HG02884 (cell line): ENCODE measurements at regions not wholly inside any gene's neighbourhood (a gene's known extent, or its start where the extent isn't known, plus 50 kb on each side); places are given as distances from the start of the nearest gene placed in this dataset.
A peak's percentile ranks its signal among the peaks of the same experiment; 100 is the strongest.
"Not testable (repeated sequence)": the region's sequence is repeated elsewhere in the genome, so short reads cannot be mapped to it uniquely, and the experiment has no call there.

Experiments used
- ATAC-seq: cut with Tn5 transposase; IDR thresholded peaks from one replicate; pipeline ENCODE4 v1.9.1; 2021; ENCODE audit warnings: mild to moderate bottlenecking, moderate library complexity; ENCODE audit not compliant: unreplicated experiment

DNA sequence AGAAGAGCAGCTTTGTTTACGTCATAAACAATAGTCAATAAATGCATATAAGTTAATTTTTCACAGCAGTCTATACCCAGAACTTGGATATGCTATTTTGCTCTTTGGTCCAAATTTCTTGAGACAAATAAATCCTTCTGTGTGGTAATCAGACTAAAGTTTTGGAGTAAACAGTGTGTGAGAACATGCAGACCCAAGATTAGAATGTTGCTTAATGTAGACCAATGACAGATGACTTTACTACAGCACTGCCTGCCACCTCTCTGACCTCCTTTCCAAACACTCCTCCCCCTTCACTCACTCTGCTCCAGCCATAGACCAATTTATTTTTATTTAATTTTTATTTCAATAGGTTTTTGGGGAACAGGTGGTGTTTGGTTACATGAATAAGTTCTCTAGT, 115.3 kb upstream of the TANK start:
- no peak for ATAC-seq

DNA sequence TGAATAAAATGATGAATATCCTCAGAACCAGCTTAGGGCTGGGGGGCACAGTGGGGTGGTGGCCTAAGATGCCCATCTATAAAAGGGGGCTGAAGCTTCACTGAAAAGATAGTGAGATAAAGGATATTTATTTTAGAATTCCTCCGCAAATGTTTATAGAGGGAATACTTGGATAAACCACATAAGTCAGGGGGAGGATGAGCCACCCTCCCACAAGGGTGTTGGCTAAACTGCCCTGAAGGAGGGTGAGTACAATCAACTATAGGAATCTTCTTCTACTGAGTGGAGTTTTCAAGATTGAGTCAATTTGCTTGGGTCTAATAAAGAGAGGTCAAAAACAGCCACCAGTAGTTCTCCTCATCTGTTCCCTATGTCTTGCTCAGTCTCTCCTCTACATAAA, 114.5 kb upstream of the TANK start:
- ATAC-seq = no peak

DNA sequence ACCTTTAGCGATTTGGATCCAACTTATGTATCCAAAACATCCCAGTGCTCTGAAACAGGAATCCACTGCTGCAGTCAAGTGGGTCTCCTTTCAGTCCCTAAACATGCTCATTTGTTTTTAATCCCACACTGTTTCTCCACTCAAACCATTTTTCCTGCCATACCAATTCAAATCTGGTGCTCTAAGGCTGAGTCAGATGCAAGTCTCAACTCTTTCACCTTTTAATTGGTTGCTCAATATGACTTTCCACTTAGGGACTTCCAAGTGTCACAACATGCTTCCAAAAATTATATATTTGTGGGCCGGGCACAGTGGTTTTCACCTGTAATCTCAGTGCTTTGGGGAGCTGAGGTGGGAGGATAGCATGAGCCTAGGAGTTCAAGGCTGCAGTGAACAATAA, 113.4 kb upstream of the TANK start:
- ATAC-seq = no peak

DNA sequence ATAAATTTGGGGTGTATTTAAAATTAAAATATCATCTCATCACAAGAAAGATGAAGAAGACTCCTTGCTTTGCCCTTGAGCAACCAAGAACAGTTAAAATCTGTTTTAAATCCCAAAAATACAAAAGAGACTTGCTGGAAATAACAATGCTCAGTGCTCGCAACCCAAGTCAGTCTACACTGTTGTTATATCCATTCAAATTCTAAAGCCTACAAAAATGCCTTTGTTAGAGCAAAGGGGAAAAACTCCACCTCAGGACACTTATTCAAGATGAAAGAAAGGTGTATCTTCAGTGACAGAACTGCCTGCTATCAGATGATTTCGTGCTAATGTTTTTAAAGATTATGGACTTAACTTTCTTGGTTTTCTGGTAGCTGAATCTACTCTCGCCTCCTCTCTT, 111.9 kb upstream of the TANK start:
- ATAC-seq = no peak

DNA sequence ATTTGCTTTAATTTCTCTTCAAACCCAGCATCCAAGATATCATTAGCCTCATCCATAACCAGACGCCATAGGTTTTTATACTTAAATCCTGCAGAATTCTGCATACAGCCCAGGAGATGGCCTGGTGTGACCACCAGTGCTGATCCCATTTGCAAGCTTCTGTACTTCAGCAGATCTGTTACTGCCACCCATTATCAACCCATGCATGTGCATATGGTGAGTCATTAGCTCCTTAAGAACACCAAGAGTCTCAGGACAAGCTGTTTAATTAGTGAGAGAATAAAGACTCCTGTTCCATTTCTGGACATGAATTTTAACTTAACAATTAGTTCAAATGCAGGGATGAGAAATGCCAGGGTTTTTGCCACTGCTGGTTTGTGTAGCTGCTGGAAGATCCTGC, 110.7 kb upstream of the TANK start:
- ATAC-seq = no peak

DNA sequence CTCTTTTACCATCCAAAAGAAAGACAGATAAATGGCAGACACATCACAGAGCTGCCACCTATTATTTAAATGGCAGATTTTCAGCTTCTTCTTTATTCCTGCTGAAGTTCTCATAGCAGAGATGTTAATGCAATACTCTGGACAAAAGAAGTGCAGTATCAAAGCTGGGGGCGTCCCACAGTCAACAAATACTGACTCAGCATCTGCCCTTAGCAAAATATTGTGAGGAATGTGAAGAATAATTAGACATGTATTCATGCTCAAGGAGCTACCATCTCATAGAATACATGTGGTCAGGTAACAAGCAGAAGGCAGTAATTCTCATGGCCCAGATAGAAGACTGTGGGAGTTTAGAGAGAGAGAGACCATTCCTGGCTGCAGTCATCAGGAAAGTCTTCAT, 108.0 kb upstream of the TANK start:
- no peak for ATAC-seq

DNA sequence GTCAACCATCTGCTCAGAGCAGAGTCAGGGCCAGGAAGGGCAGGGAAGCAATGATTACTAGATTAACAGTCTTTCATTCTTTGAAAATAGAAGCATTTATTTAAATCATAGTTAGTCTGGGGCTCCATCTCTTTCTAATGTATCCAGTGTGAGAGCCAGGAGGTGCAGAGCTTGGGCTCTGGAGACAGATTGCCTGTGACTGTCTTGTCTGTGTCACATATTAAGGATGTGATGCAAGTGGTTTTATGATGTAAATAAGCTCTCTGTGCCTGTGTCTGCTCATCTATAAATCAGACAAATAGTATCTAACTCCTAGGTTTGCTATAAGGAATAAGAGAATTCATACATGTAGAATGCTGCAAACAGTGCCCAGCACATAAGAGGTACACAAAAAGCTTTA, 104.9 kb upstream of the TANK start:
- ATAC-seq = no peak

DNA sequence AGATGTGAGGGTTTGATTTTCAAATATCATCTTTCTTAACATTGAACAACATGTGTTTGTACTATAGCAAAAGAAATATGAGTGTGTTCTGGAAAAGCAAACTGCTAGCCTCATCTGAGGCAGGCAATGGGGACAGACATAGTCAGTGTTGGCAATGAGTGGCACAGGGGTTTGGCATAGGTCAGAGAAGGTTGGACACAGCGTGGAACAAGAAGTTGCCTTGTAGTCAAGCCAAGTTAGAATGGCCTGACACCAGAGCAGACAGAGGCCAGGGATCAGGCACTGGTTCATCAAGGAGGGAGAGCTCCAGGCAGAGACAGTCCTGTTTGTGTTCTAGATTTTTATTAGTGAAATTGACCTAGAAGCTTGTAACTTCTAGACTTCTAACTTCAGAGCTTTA, 100.8 kb upstream of the TANK start:
- ATAC-seq = no peak

DNA sequence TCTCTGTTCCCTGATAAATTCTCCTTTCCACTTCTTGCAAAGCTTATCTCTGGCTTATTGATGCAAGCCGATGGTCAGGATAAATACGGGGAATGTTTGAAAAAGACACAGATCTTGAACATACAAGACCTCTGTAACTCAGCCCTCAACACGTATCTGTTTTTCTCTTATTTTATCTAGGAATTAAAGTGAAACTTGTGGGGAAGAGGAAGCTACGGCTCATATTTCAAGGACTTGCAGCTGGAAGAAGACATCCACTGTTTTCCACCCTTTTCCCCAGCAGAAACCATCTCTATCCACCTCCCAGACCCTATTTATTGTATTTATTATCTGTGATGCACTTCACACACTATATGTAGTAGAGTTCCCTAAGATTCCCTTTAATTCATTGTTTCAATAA, 98.4 kb upstream of the TANK start:
- no peak for ATAC-seq

DNA sequence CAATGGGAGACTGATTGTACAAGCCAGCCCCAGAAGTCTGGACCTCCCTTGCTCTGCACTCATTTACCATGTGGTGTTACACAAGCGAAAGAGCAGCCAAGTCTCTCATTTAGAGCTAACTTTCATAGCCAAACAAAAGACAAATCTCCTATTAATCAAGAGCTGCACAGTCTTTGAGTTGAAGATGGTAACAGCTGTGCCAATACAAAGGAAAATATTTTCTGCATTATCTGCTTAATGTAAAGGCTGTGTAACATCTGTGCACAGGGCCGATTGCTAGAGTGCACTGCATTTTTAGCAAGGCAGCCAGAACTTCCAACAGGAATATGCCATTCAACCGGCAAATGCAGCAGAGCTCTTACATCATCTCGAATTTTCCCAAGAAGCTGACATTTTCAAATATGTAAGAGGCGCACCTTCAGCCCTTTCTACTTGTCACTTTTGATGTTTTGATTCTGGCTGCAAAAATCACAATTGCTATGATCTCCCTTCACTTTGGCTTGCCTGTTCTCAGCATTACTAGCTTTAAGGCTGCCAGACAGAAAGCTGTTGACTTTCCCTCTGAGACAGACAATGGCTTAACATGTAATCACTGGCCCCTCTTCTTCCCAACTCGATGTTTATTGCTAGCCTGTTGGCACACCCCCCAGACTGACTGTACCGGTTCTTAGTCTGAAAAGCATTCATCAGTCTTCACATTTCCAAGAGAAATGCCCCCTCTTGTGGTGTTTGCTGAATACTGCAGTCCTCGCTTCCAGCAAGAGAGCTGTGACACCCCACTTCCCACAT, 96.9 kb upstream of the TANK start:
- peak; percentile 92 for ATAC-seq

DNA sequence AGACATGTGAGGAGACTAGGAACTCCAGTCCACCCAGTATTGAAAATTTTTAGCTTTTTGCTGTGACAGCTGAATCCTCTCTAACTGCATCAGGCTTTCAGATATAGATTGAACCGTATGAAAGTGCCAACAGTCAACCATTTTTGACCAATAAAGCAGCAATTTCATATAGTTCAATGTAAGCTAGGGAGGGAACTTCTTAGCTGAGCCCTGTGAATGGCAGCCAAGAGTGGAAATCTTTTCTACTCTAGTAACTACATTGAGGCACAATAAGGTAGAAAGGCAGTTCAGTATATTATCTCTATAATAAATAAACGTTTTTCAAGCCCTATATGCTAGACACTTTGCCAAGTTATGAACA, 96.3 kb upstream of the TANK start:
- peak; percentile 34 for ATAC-seq

DNA sequence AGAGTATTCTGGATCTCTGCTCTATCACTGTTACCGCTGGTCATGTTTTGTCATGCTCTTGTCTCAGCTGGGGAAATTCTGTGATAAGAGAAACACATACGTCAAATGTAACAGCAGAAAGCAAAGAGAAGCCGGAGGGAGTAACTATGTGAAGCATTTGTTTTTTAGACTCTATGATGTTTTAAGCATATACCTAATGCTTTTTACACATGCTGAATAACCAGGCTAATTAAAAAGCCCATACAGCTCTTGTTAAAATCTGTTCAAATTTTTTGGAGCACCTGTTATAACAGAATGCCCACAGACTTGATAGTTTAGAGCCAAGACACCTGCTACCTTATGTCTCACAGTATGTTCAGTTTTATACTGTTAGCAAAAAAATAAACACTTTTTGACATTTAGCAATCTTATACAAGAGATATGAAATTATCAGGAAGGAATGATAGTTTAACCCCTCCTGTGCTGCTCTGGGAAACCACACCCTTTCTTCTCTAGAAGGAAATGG, 92.3 kb upstream of the TANK start:
- no peak for ATAC-seq

DNA sequence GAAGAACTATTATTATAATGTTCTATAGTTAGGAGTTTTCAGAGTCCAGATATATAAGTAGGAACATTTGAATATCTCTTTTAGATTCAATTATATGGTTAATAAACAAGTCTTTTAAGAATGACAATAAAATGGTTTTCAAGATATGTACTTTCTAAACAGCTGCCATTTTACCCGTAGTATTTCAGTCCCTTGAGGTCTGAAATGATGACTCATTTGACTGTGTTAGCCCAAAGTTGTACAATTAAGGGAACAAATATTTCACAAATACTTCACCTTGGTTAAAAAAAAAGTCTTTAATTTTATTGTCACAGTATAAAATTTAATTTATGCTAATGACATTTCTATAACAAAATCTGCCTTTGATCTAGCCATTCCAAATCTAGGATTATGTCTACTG, 91.6 kb upstream of the TANK start:
- no peak for ATAC-seq

DNA sequence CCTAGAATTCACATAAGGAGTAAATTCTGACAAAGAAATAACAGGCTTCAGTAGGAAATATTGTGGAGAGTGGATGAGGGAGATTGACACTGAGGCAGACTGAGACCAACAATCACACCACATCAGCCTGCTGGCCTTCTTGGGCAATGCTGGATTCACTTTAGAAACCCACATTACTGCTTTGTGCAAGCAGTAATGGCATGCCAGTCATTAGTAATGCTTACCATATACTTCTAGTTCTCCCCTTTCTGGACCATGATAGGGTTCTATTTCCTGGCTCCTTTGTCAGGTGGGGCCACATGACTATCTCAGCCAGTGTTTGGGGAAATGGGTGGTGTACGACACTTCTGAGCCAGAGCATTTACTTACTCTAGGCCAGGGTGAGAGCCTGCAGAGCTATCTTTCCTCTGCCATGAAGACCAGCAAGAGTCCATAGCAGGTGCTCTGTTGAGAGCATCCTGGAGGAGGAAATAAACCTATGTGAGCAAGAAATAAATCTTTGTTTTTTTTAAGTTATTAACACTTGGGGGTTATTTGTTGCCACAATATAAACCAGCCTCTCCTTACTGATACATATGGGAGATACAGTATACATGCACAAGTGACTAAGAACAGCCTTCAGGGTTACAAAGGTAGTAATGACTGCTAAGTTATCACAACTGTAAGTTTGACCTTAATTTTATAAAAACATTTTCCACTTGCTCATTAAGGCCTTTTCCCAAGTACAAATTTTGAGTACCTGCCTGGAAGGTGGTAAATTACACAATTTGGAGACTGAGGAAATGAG, 89.3 kb upstream of the TANK start:
- no peak for ATAC-seq

DNA sequence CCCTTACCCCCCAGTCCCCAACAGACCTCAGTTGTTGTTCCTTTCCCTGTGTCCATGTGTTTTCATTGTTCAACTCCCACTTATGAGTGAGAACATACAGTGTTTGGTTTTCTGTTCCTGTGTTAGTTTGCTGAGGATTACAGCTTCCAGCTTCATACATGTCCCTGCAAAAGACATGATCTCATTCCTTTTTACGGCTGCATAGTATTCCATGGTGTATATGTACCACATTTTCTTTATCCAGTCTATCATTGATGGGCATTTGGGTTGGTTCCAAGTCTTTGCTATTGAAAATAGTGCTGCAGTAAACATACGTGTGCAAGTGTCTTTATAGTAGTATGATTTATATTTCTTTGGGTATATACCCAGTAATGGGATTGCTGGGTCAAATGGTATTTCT, 87.8 kb upstream of the TANK start:
- ATAC-seq = not testable (repeated sequence)

DNA sequence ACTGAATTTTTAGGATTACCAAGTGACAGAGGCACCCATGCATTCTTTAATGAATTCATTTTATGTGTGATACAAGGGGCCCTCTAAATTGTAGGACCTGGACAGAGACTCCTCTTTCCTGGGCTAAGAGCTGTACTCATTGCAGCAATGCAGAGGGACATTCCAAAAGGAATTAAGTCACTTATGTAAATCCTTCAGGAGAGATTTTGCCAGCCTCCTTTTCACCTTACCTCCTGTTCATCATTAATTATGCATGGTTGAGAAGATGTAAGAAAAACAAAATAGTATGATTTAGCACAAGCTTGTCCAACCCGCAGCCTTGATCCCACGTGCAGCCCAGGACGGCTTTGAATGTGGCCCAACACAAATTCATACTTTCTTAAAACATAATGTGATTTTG, 84.5 kb upstream of the TANK start:
- ATAC-seq = no peak

DNA sequence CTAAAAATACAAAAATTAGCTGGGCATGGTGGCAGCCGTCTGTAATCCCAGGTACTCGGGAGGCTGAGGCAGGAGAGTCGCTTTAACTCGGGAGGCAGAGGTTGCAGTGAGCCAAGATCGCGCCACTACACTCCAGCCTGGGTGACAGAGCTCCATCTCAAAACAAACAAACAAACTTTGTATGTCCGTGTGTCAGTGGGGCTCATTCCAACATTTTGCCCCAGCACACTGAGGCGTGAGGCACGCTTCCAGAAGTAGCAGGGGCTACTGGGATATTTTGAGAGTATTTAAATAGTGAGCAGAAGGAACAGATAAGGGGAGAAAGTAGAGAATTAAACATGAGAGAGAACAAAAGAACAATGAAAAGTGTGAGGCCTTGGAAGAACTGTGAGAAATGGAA, 83.3 kb upstream of the TANK start:
- ATAC-seq = no peak

DNA sequence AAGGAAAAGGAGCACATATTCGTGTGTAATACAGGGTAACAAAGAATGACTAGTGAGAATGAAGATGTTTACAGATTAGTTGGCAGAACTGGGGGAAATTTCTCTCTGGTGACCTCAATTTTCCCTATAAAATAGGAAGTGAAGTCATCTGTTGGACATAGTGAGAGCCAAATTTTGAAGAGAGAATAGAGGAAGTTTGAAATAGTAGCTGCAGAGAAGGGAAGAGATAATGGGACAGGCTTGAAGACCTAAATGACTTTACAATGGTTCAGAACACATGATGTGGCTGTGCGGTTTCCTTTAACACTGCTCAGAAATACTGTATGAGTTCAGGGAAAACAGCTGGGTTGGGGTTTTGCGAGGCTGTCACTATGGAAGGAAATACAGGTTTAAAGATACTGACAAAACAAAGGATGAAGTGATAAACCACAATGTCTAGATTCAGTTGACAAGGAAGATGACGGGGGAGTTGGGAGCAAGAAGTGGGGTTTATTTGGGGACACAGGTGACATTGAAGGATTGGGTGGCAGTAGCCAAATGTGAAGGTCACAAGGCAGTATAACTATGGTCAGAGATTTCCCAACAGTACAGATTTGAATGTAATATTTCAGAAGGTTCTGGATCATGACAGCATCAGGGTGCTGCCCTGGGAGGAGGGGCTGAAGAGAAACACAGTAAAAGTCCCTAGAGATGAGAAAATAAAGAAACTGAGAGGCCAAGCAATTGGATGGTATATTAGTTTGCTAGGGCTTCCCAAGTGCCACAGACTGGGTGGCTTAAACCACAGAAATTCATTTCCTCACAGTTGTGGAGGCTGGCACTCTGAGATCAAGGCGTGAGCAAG, 82.6 kb upstream of the TANK start:
- peak; percentile 92 for ATAC-seq

DNA sequence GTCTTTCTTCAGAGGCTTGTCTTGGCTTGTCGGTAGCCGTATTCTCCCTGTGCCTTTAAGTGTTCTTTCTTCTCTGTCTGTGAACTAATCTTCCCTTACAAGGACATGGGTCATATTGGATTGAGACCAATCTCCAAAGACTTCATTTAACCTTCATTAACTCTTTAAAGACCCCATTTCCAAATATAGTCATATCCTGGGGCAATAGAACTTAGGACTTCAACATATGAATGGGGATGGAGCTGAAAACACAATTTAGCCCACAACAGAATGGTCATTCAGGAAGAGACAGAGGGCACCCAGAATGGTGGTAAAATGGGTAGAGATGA, 82.1 kb upstream of the TANK start:
- ATAC-seq = no peak

DNA sequence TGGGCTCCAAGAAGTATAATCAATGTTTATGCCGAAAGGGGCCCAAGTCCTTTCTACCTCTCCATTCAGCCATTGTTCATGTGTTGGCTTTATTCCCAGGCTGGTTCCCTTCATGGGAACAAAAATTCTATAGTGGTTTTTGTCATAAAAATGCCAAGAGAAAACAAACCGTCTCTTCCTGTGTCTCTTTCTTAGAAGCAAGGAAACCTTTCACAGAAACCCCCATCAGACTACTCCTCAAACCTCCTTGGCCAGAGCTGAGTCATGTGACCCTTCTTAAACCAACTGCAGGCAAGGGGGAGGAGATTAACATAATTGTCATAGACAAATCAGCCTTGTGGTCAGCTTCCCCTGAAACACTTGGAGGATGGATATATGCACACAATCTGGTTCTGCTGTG, 75.1 kb upstream of the TANK start:
- ATAC-seq = no peak

DNA sequence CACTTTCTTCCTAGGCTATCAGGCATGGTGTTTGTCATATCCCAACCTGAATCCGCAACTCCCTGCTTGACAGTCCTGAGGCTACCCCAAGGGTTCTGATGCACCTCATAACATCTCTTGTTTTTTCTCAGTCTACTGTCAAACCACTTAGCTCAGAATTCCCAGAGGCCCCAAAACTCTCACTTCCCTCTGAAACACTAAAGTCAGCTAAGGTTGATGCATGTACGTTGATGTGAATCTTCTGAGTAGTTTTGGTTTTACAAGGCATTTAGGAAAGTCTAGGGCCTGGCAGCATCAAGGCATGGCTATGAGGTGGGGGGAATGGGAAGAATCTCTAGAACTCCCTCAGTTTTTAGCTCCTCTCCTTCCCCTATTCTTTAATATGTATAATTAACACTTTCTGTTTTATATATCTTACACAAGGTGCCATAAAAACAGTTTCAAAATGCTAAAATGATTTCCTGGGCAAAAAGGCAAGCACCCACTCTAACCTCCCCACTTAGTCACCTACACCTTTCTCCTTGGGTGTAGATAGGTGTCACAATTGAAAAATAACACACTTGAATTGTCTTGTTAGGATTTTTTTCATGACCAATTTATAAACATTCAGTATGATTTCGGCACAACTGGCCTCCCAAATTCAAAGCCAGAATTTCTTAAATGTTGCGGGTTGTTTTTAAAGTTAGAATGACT, 71.4 kb upstream of the TANK start:
- ATAC-seq = peak; percentile 87
